ENCODE measurements at regions not wholly inside any gene's neighbourhood (a gene's known extent, or its start where the extent isn't known, plus 50 kb on each side); places are given as distances from the start of the nearest gene placed in this dataset.

DNA sequence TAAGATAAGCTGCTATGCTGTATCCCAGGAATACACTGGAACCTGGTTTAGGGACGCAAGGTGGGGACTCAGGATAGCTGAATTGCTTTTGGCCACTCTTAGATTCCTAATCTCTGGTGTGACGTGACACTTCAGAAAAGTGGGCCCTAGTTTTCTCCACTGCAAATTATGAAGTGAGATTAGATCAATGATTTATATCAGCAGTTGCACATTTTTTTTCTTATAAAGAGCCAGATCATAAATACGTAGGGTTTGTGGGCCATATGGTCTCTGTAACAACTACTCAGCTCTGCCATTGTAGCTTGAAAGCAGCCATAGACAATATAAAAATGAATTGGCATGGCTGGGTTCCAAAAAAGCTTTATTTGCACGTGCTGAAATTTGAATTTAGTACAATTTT is 85.4 kb upstream of the CPO start:
- no peak for DNase-seq (ENCODE audit: low read depth)
- POLR2A ChIA-PET = interaction anchor here (0.7 kb wide), 1 partner anchor 1690 kb away, joined by 3 read pairs; no protein-coding TSS in a partner anchor
- no peak overlapping the region for H3K4me3 ChIP-seq (ENCODE audit: low read depth, low read length)
- no peaks in the 10 kb centered on the region for H3K36me3 ChIP-seq (ENCODE audit: control insufficient read depth, insufficient read depth, low read length)
- H3K27me3 ChIP-seq (ENCODE audit: control insufficient read depth, insufficient read depth, low read length) = no peaks in the 10 kb centered on the region
- CTCF ChIA-PET = interaction anchor here (0.7 kb wide), 1 partner anchor 54 kb away, joined by 3 read pairs; no protein-coding TSS in a partner anchor
- TF ChIP-seq, protein P1, sequence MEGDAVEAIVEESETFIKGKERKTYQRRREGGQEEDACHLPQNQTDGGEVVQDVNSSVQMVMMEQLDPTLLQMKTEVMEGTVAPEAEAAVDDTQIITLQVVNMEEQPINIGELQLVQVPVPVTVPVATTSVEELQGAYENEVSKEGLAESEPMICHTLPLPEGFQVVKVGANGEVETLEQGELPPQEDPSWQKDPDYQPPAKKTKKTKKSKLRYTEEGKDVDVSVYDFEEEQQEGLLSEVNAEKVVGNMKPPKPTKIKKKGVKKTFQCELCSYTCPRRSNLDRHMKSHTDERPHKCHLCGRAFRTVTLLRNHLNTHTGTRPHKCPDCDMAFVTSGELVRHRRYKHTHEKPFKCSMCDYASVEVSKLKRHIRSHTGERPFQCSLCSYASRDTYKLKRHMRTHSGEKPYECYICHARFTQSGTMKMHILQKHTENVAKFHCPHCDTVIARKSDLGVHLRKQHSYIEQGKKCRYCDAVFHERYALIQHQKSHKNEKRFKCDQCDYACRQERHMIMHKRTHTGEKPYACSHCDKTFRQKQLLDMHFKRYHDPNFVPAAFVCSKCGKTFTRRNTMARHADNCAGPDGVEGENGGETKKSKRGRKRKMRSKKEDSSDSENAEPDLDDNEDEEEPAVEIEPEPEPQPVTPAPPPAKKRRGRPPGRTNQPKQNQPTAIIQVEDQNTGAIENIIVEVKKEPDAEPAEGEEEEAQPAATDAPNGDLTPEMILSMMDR (IDR thresholded peaks at IDR 0.05; ENCODE audit: insufficient read depth, low read depth, low read length) = no peak

DNA sequence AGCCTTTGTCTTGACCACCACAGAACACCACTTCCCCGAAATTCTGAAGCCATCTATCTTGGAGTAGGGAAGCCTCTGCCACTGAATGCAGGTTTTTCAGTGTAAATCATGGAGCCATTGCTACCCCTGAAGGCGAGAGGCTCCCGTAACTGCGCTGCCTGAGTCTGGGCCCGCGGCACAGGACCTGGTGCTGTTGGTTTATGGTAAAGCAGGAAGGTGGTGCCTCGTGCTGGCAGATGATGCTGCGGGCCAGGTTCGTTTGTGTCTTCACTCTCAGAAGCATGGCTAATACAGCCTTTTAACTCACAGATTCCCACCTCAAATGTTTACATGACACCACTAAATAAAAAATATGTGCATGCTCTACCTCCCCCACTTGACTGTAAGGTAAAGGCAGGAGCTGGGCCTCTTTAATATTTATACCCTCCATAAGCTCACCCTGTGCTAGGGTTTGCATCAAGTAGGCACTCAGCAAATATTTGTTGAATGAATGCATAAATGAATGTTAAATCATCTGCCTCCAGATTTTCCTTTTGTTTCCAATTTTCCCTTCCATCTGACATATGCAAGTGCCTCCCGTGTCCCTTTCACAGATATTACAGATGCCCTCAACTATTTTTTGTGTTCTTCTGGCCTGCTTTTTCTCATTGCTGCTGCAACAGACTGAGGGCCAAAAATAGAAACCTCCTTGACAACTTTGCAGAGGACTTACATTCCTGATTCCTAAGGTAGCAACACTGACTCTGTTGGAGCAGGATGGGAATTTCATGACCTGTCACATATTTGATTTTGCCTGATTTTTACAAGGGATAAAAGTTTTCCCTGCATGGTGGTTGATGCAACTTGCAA is 83.5 kb upstream of the CPO start:
- Histone ChIP-seq H3K27me3 (ENCODE audit: control insufficient read depth, insufficient read depth, low read length) (no peaks in the 10 kb centered on the region), H3K36me3 (ENCODE audit: control insufficient read depth, insufficient read depth, low read length) (no peaks in the 10 kb centered on the region), H3K4me3 (ENCODE audit: low read depth, low read length) (no peak overlapping the region)
- ChIA-PET POLR2A (no interaction called here), CTCF (no interaction called here)
- TF ChIP-seq, protein P1 (IDR thresholded peaks at IDR 0.05; ENCODE audit: insufficient read depth, low read depth, low read length) = no peak
- no peak for DNase-seq (ENCODE audit: low read depth)

DNA sequence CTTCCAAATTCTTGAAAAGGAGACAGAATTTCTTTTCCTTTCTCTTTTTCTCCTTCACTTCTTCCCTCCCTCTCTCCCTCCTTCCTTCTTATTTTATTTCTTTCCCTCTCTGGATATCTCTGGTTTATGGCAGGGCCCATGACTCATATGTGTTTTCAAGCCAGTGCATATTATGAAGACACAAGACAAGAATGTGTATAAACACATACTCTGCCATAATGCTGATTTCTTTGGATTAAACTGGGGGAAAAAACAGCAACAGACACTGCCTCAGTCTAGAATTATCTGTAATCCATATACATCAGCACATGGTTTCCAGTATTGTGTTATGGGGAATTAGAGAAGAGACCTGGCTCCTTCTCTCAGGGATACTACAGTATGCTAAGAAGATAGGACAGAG is 82.8 kb upstream of the CPO start:
- ChIA-PET POLR2A (no interaction called here), CTCF (no interaction called here)
- Histone ChIP-seq H3K4me3 (ENCODE audit: low read depth, low read length) (no peak overlapping the region), H3K36me3 (ENCODE audit: control insufficient read depth, insufficient read depth, low read length) (no peaks in the 10 kb centered on the region), H3K27me3 (ENCODE audit: control insufficient read depth, insufficient read depth, low read length) (no peaks in the 10 kb centered on the region)
- no peak for DNase-seq (ENCODE audit: low read depth)
- TF ChIP-seq, protein P1 (IDR thresholded peaks at IDR 0.05; ENCODE audit: insufficient read depth, low read depth, low read length) = no peak

DNA sequence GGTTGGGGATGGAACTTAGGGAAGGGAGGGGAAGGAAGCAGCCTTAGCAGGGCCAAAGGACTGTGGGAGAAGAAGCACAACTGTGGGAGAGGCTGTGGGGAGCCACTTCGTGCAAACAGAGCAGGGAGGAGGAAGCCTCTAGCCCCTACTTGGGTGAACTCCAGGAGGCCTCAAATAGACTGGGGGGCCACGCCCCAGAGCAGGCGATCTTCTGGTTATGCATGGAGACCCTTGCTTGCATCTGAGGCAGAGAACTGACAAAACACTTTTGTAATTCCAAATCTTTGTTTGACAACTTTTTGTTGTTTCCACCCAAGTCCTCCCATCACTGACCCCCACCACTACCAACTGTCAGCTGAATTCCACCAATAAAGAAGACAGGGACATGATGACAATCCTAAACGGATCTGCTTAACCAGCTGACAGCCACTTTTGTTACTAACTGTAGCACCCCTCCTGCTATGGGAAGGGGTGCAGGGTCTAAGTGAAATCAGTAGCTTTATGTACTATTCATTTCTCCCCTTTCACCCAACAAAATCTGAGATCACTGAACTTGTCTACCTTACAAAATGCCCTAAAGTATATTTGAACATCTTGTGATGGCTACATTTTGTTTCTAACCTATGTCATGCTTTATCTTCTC is 80.5 kb upstream of the CPO start:
- H3K4me3 ChIP-seq (ENCODE audit: low read depth, low read length) = no peak overlapping the region
- POLR2A ChIA-PET = no interaction called here
- H3K36me3 ChIP-seq (ENCODE audit: control insufficient read depth, insufficient read depth, low read length) = no peaks in the 10 kb centered on the region
- CTCF ChIA-PET = no interaction called here
- no peak for DNase-seq (ENCODE audit: low read depth)
- no peaks in the 10 kb centered on the region for H3K27me3 ChIP-seq (ENCODE audit: control insufficient read depth, insufficient read depth, low read length)
- TF ChIP-seq, protein P1 (IDR thresholded peaks at IDR 0.05; ENCODE audit: insufficient read depth, low read depth, low read length) = no peak

DNA sequence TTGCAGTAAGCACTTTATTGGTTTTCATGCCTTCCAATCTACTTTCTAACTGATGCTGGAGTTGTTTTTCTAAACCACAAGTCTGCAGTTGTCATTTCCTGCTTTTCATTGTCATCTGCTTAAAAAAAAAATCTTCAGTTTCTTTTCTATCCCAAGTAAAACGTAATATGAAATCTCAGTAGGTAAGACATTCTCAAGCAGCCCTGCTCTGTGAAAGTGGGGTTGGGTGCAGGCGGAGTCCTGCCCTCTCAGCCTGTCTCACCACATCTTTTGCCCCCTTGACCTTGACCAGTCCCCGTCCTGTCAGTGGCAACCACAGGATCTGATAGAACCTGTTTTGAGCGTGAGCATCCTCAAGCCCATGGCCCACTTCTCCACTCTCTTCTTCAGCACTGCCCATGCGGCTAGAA is 80.0 kb upstream of the CPO start:
- TF ChIP-seq, protein P1 (IDR thresholded peaks at IDR 0.05; ENCODE audit: insufficient read depth, low read depth, low read length) = no peak
- ChIA-PET CTCF (no interaction called here), POLR2A (no interaction called here)
- DNase-seq (ENCODE audit: low read depth) = no peak
- Histone ChIP-seq H3K36me3 (ENCODE audit: control insufficient read depth, insufficient read depth, low read length) (no peaks in the 10 kb centered on the region), H3K4me3 (ENCODE audit: low read depth, low read length) (no peak overlapping the region), H3K27me3 (ENCODE audit: control insufficient read depth, insufficient read depth, low read length) (no peaks in the 10 kb centered on the region)
